ENCODE measurements at regions not wholly inside any gene's neighbourhood (a gene's known extent, or its start where the extent isn't known, plus 50 kb on each side); places are given as distances from the start of the nearest gene placed in this dataset.

DNA sequence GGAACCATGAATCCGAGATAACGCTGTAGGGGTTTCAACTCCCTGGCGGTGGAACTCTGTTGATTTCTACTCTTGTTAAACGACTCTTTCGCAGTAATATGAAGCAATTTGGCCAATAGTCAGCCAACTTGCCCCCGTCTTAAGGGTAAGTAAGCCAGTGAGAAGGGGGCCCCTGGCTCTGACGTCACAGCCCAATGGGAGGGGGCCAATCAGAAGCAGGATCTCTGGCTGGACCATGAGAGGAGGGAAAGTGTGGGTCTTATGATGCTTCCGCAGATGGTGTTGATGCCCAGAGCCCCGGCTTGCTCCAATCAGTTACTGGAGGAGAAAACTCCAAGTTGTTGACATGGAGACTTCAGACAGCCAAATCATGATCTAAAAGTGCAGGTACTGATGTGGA lies 242.4 kb downstream of the BMP7 start:
- TF ChIP-seq, protein P1, sequence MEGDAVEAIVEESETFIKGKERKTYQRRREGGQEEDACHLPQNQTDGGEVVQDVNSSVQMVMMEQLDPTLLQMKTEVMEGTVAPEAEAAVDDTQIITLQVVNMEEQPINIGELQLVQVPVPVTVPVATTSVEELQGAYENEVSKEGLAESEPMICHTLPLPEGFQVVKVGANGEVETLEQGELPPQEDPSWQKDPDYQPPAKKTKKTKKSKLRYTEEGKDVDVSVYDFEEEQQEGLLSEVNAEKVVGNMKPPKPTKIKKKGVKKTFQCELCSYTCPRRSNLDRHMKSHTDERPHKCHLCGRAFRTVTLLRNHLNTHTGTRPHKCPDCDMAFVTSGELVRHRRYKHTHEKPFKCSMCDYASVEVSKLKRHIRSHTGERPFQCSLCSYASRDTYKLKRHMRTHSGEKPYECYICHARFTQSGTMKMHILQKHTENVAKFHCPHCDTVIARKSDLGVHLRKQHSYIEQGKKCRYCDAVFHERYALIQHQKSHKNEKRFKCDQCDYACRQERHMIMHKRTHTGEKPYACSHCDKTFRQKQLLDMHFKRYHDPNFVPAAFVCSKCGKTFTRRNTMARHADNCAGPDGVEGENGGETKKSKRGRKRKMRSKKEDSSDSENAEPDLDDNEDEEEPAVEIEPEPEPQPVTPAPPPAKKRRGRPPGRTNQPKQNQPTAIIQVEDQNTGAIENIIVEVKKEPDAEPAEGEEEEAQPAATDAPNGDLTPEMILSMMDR (IDR thresholded peaks at IDR 0.05) = no peak
- TF ChIP-seq EZH2phosphoT487 (IDR thresholded peaks at IDR 0.05) = no peak
